ENCODE measurements at regions not wholly inside any gene's neighbourhood (a gene's known extent, or its start where the extent isn't known, plus 50 kb on each side); places are given as distances from the start of the nearest gene placed in this dataset.

GRCh38 chr4:15142201-15142600 lies 139.9 kb downstream of the CPEB2 start:
- H3K4me3 ChIP-seq (ENCODE audit: low read length) = no peak overlapping the region
- no peak overlapping the region for H3K27ac ChIP-seq (ENCODE audit: low read depth, low read length)
- H3K36me3 ChIP-seq (ENCODE audit: control insufficient read depth, low read length) = no peaks in the 10 kb centered on the region
- no peaks in the 10 kb centered on the region for H4K20me1 ChIP-seq (ENCODE audit: control insufficient read depth, insufficient read depth, low read depth, low read length)
- no peaks in the 10 kb centered on the region for H3K79me2 ChIP-seq (ENCODE audit: control insufficient read depth, low read length)
- no peaks in the 10 kb centered on the region for H3K4me1 ChIP-seq (ENCODE audit: control insufficient read depth, low read length)
- TF ChIP-seq EZH2phosphoT487 (IDR thresholded peaks at IDR 0.05; ENCODE audit: borderline replicate concordance, low read length) (no peak), CTCF (IDR thresholded peaks at IDR 0.05; ENCODE audit: low read depth, low read length, poor library complexity, severe bottlenecking) (no peak)
- no peaks in the 10 kb centered on the region for H3K9me3 ChIP-seq (ENCODE audit: control insufficient read depth, insufficient read depth, low read length)
- H3K9me2 ChIP-seq (replicated peaks; ENCODE audit: control insufficient read depth, low read length) = no peaks in the 10 kb centered on the region
- no peaks in the 10 kb centered on the region for H3F3A ChIP-seq (ENCODE audit: control insufficient read depth, insufficient read depth)
- no peaks in the 10 kb centered on the region for H3K27me3 ChIP-seq (ENCODE audit: control insufficient read depth, low read length)
- no peak overlapping the region for H3K4me2 ChIP-seq (ENCODE audit: low read length)

GRCh38 chr4:15143551-15143950 lies 141.3 kb downstream of the CPEB2 start:
- Histone ChIP-seq H3K27me3 (ENCODE audit: control insufficient read depth, low read length) (no peaks in the 10 kb centered on the region), H3K9me2 (replicated peaks; ENCODE audit: control insufficient read depth, low read length) (no peaks in the 10 kb centered on the region), H3K79me2 (ENCODE audit: control insufficient read depth, low read length) (no peaks in the 10 kb centered on the region), H3F3A (ENCODE audit: control insufficient read depth, insufficient read depth) (no peaks in the 10 kb centered on the region), H3K4me3 (ENCODE audit: low read length) (no peak overlapping the region), H3K4me2 (ENCODE audit: low read length) (no peak overlapping the region), H3K4me1 (ENCODE audit: control insufficient read depth, low read length) (no peaks in the 10 kb centered on the region), H3K9me3 (ENCODE audit: control insufficient read depth, insufficient read depth, low read length) (no peaks in the 10 kb centered on the region), H4K20me1 (ENCODE audit: control insufficient read depth, insufficient read depth, low read depth, low read length) (no peaks in the 10 kb centered on the region), H3K36me3 (ENCODE audit: control insufficient read depth, low read length) (no peaks in the 10 kb centered on the region), H3K27ac (ENCODE audit: low read depth, low read length) (no peak overlapping the region)
- TF ChIP-seq CTCF (IDR thresholded peaks at IDR 0.05; ENCODE audit: low read depth, low read length, poor library complexity, severe bottlenecking) (no peak), EZH2phosphoT487 (IDR thresholded peaks at IDR 0.05; ENCODE audit: borderline replicate concordance, low read length) (no peak)

GRCh38 chr4:15144249-15144966 lies 142.1 kb downstream of the CPEB2 start:
- Histone ChIP-seq H3K4me1 (ENCODE audit: control insufficient read depth, low read length) (no peaks in the 10 kb centered on the region), H3K27me3 (ENCODE audit: control insufficient read depth, low read length) (no peaks in the 10 kb centered on the region), H3K9me3 (ENCODE audit: control insufficient read depth, insufficient read depth, low read length) (no peaks in the 10 kb centered on the region), H3K79me2 (ENCODE audit: control insufficient read depth, low read length) (no peaks in the 10 kb centered on the region), H3K9me2 (replicated peaks; ENCODE audit: control insufficient read depth, low read length) (no peaks in the 10 kb centered on the region), H4K20me1 (ENCODE audit: control insufficient read depth, insufficient read depth, low read depth, low read length) (no peaks in the 10 kb centered on the region), H3K4me2 (ENCODE audit: low read length) (no peak overlapping the region), H3K27ac (ENCODE audit: low read depth, low read length) (no peak overlapping the region), H3F3A (ENCODE audit: control insufficient read depth, insufficient read depth) (no peaks in the 10 kb centered on the region), H3K4me3 (ENCODE audit: low read length) (no peak overlapping the region), H3K36me3 (ENCODE audit: control insufficient read depth, low read length) (no peaks in the 10 kb centered on the region)
- TF ChIP-seq CTCF (IDR thresholded peaks at IDR 0.05; ENCODE audit: low read depth, low read length, poor library complexity, severe bottlenecking) (no peak), EZH2phosphoT487 (IDR thresholded peaks at IDR 0.05; ENCODE audit: borderline replicate concordance, low read length) (no peak)

Data from DOHH2 (cell line).